Activated effector memory CD4-positive, alpha-beta T cell treated with anti-CD3 and anti-CD28 coated beads, Interleukin-2, amount 50 U/mL, for 16 hours (primary cell): ENCODE measurements at regions not wholly inside any gene's neighbourhood (a gene's known extent, or its start where the extent isn't known, plus 50 kb on each side); places are given as distances from the start of the nearest gene placed in this dataset.
"Not testable (repeated sequence)": the region's sequence is repeated elsewhere in the genome, so short reads cannot be mapped to it uniquely, and the experiment has no call there.

Source experiments
- DNase-seq: peaks from one replicate; pipeline ENCODE4 v3.0.0-alpha.2; 2020

DNA sequence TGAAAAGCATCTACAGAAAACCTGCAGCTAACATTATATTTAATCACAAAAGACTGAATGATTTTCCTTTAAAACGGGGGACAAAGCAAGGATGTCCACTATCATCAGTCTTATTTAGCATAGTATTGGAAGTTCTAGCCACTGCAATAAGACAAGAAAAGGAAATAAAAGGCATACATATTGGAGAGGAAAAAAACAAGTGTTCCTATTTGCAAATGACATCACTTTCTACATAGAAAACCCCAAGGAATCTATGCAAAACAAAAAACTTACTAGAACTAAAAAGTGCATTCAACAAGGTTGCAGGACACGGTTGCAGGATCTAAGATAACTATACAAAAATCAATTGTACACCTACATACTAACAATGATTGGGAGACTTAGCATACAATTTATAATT, 101.6 kb upstream of the MEF2A start:
- DNase-seq: no peak

DNA sequence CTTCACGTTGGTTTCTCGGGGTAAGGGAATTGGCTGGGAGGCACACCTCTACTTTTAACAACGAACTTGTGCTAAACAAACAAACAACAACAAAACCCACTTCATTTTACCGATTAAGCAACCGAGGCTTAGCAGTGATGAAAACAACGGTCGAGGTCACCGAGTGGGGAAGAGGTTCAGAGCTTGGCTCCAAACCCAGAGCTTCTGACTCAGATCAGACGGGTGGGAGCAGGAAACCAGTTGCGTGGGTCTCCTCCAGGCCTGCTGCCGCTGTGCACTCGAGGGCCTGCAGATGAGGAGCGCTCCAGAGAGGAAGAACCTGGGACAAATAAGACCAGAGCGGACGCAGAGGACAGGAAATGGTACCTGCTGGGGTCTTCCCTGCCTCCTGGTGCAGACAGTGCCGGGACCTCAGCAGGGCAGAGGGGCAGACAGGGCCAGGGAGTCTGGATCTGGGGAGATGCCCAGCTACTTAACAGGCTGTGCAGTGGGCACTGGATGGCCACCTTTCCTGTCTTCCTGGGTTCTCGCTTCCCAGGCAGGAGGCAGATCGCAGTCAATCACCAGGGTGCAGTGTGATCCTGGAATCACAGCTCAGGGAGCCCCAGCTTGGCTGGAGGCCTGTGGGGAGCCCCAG, 99.0 kb upstream of the MEF2A start:
- no peak for DNase-seq

DNA sequence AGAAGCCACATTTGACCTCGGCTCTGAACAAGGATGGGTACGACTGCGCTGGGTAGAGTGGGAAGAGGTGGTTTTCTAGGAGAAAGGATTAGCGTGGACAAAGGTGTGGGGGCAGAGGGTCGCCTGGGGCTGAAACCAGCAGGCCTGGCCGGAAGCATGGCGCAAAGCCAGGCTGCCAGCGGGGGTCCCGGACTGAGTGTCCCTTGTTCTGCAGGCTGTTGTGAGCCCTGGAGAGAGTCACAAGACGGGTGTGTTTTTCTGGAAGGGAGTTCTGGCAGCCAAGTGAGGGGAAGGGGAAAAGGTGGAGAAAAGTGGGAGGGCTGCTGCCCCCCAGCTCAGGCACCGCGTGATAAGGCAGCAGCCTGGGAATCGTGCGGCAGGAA, 98.5 kb upstream of the MEF2A start:
- no peak for DNase-seq

DNA sequence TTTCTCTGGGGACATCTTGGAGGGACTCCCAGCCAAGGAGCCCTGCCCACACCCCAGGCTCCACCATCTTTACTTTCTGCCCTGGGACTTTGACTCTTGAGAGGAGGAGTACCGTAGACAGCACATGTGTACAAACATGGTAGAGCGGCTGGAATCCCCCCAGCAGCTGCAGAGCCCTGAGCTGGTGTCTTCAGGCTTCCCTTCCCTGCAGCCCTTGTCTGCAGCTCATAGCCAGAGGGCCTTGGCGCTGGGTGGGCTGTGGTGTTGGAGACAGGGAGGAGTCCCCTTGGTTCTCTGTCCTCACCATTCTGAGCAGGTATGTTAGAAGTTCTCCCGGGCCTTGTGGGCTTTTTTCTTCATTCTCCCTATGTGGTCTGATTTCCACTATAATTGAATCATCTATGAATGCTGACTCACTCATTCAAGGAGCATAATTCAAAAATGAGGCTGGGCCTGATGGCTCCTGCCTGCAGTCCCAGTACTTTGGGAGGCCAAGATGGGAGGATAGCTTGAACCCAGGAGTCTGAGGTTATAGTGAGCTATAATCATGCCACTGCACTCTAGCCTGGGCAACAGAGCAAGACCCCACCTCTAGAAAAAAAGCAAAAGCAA, 97.8 kb upstream of the MEF2A start:
- peak; percentile 39 for DNase-seq

- DNase-seq: not testable (repeated sequence)
Observed at GRCh38 chr15:99470204-99470603, 95.6 kb upstream of the MEF2A start.

GRCh38 chr15:99472416-99473145, 93.2 kb upstream of the MEF2A start:
- DNase-seq: peak; percentile 37

DNA sequence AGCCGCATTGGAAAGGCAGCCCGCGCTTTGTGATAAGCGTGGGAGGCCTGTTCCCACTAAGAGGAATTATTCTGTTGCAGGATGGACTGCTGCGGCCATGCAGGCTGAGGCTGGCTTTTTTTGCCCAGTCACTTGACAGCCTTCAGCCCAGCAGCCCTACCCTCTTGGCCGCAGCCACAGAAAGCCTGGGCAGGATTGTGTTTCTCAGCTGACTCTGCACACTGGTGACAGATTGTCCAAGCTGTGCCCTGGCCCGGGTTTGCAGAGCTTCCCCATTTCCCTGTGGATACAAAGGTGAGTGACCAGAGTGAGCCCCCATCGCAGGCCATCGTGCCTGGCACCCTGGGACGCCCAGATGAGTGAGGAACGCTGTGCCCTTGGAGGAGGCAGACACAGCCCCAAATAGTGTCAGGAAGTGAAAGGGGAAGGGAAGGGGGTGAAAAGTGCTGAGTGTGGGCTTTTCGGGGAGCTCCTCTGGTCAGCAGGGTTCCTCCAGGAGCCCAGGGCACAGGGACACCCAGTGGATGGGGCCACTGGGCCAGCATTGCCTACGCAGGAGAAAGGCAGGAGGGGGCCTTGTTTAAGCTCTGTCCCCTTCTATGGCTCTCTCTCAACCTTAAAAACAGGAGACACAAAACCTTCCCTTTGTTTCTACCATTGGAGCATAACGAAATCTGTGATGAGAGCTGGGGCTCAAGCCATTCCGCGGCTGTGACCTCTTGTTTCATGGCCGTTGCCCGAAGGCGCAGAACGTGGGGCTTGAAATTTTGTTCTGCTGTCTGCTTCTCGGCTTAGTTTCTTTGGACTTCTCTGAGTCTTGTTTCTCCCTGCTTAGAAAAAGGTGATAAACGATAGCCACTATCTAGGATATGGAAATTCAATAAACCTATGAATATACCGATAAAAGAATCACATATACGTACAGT, 91.5 kb upstream of the MEF2A start:
- DNase-seq: no peak

DNA sequence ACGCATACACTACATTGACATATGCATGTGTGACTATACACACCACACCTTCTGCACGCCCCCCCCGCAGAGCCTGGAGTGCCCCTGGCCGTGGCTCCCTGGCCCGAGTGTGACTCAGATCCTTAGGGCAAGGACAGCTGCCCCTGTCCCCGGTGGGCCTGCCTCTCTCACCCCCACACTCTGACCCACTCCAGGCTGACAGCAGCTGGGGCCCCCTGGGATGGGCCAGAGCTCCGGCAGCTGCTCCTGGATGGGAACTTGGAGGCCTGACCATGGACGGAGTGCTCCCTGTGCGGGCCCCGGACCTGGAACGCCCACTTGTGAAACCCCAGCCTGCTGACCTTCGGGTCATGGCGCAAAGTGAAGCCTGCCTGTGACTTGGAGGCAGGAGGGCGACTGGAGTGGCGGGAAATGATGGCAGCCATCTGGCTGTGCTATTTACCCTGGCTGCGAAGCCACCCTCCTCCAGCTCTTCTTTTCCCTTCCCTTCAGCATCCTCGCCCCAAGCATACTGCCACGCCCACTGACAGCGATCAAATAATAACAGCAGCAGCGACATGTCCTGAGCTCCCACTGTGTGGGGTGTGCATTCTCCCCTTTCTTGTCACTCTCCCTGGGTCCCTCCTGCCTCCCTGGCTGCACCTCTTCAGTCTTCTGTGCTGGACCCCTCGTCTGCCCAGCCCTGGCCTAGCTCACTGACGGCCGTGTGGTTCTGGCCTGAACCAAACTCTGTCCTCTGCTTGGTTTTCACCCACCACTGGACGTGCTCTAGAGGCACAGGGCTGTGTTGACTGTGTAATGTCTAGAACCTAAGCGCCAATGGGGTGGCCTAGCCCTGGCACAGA, 90.7 kb upstream of the MEF2A start:
- DNase-seq: no peak

DNA sequence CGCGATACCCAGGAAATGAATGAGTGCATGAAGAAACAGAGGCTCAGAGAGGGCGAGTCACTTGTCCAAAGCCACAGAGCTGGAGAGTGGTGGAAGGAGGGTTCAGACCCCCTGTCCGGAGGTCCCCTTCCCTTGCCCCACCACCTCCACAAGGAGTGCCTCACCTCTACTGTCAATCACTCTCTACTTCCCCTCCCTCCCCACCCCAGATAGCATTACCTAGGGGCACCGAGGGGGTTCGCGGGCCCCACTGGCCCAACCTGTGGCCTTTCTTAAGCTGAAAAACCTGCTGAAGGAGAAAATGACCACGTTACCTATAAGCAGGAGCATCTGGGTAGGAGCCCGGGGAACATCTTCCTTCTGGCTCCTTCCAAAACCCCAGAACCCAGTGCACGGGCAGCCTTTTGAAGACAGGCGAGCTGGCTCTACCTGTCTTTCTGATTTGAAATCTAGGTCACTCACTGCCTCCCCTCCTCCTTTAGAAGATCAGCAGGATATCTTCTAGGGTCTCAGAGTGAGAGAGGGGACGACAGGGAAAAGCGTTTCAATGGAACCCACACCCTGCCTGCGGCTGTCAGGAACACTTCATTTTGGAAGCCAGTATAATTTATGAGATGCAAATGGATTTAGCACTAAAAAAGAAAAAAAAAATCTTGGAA, 89.9 kb upstream of the MEF2A start:
- no peak for DNase-seq

- DNase-seq: no peak
Observed at GRCh38 chr15:99476413-99477222, 89.2 kb upstream of the MEF2A start.

DNA sequence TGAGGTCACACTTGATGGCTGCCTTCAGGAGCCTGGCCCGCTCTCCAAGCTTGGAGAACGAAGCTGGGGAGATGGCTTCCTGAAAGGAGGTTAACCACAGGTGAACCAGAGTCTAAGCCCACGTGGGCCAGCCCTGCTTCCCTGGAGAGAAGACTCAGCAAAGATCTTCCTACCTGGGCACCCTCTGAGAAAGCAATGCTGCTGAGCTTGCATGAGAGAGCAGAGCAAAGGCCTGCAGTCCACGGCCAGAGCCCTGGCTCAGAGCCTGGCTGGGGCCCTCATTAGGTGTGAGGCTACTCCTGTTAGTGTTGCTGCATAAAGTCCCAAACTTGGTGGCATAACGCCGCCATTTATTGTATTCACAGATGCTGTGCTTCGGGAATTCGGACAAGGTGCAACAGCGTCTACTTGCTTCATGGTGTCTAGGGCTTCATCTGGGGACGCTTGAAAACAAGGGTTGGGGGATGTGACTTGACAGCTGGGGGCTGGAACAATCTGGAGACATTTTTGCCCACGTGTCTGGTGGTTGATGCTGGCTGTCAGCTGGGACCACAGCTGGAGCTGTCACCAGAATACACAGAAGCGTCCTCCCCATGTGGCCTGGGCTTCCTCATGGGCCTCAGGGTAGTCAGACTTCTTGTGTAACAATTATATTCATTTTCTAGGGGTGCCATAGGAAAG, 87.9 kb upstream of the MEF2A start:
- DNase-seq: no peak

DNA sequence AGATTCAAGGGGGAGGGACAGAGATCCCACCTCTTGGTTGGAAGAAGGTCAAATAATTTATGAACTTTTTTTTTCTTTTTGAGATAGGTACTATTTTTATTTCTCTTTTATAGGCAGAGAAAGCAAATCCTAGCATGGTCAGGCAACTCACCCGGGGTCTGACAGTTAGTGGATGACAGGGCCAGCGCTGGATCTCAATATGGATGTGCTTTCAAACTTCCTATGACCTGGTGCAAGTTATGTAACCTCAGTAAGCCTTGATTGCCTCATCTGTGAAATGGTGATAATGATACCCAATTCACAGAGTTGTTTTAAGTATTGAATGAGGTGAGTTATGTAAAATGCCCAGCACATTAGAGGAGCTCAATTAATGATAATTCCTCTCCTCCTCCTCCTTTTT, 86.8 kb upstream of the MEF2A start:
- DNase-seq: no peak

GRCh38 chr15:99480016-99480810, 85.6 kb upstream of the MEF2A start:
- DNase-seq: no peak

DNA sequence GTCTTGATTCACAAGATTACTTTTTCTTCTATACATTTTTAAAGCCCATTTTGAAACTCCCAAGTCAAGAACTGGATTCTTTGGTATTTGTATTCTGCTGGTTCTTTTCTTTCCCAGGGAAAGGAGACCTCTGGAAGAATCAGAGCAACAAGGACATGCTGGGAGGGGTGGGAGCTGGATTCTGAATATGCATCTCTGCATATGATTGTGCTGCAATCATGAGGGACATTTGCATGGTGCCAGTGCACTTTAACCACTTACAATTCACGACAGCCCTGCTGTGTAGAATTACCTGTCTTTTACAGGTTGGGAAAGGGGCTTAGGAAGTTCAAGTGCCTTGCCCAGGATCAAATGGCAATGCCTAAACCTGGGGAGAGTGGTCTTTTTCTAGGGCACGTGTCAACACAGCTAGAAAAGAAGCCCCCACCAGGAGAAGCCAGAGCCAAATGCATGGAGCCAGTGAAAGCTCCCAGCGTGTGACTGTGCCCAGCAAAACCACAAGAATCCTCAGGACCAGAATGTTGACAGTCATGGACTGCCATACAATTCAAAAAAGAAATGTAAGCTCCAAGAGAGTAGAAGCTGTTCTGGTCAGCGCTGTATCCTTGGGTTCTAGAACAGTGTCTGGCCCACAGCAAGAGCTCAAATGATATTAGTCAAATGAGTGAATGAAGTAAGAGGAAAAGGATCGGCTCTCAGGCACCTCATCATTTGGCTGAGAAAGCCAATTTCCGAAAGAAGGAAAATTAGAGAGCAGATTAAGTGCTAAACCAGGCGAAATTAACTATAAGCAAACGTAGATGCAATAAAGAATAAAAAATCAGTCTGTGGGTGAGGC, 84.5 kb upstream of the MEF2A start:
- DNase-seq: no peak

GRCh38 chr15:99481951-99482230, 83.9 kb upstream of the MEF2A start:
- DNase-seq: no peak

DNA sequence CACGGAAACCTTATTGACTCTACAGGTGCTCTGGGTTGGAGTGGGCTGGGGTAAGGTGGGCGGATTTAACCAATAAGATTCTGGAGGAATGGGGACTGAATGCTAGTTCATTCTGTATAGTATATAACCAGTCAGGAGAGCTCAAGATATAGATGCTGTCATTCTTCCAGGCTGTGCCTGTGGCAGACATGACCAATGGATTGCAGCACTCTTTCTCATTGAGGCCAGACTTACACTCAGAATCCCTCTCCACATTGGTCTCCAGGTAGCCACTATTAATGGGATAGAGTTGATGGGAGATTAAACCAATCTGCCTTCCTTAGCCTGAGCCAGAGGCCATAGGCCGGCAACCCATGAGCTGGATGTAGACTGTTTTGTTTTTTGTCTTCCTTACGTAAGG, 82.8 kb upstream of the MEF2A start:
- no peak for DNase-seq

GRCh38 chr15:99485153-99485961, 80.4 kb upstream of the MEF2A start:
- DNase-seq: no peak

- no peak for DNase-seq
Observed at GRCh38 chr15:99485992-99486370, 79.8 kb upstream of the MEF2A start.
